ENCODE measurements at regions not wholly inside any gene's neighbourhood (a gene's known extent, or its start where the extent isn't known, plus 50 kb on each side); places are given as distances from the start of the nearest gene placed in this dataset.

DNA sequence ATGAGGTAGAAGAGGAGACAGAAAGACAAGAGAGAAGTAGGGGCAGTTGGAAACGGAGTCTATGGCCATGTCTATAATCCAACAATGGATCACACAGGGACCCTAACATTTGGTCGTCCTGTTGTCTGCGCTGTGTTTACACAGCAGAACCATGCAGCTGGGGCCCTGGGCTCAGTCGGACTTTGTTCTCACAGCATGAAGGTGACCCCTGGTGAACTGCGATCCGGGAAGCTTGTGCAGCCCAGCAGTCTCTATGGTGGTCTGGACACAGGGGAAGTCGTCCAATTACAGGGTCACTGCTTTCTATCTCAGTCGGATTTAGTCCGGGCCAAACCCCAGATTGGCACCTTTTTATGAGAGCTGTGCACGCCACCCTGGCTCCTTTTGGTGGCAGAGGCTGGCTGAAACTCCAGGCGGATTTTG is 153.6 kb downstream of the FOXA2 start:
- TF ChIP-seq RAD51 (IDR thresholded peaks at IDR 0.05; ENCODE audit: borderline replicate concordance, low read depth) (no peak), NCOA2 (IDR thresholded peaks at IDR 0.05; ENCODE audit: partially characterized antibody in 2 of 2) (no peak), DPF2 (IDR thresholded peaks at IDR 0.05) (no peak), ZNF316 (IDR thresholded peaks at IDR 0.05) (no peak), CHD1 (IDR thresholded peaks at IDR 0.05; ENCODE audit: low read length) (no peak), CBX8 (IDR thresholded peaks at IDR 0.05; ENCODE audit: borderline replicate concordance, extremely low read depth, low read depth, low read length, poor library complexity, severe bottlenecking) (no peak), GABPA (tag; conservative IDR thresholded peaks at IDR 0.05; ENCODE audit: low read depth) (no peak), PHB2 (IDR thresholded peaks at IDR 0.05; ENCODE audit: low read depth) (no peak), POLR2AphosphoS5 (IDR thresholded peaks at IDR 0.05; ENCODE audit: control insufficient read depth, insufficient read depth, low read depth, low read length) (no peak), CHD2 (IDR thresholded peaks at IDR 0.05; ENCODE audit: low read depth, low read length) (no peak)
- TF ChIP-seq, protein P1, sequence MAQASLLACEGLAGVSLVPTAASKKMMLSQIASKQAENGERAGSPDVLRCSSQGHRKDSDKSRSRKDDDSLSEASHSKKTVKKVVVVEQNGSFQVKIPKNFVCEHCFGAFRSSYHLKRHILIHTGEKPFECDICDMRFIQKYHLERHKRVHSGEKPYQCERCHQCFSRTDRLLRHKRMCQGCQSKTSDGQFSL (CRISPR knock-in tag; IDR thresholded peaks at IDR 0.05) = no peak
- TF ChIP-seq, protein P1 (tag; IDR thresholded peaks at IDR 0.05) = no peak
- TF ChIP-seq, protein P2, sequence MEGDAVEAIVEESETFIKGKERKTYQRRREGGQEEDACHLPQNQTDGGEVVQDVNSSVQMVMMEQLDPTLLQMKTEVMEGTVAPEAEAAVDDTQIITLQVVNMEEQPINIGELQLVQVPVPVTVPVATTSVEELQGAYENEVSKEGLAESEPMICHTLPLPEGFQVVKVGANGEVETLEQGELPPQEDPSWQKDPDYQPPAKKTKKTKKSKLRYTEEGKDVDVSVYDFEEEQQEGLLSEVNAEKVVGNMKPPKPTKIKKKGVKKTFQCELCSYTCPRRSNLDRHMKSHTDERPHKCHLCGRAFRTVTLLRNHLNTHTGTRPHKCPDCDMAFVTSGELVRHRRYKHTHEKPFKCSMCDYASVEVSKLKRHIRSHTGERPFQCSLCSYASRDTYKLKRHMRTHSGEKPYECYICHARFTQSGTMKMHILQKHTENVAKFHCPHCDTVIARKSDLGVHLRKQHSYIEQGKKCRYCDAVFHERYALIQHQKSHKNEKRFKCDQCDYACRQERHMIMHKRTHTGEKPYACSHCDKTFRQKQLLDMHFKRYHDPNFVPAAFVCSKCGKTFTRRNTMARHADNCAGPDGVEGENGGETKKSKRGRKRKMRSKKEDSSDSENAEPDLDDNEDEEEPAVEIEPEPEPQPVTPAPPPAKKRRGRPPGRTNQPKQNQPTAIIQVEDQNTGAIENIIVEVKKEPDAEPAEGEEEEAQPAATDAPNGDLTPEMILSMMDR (IDR thresholded peaks at IDR 0.05 in 2 of 3, conservative IDR thresholded peaks at IDR 0.05 in 1 of 3; ENCODE audit: insufficient read depth in 2 of 3, low read depth in 1 of 3, low read length in 3 of 3) = no peak

Measured in K562 (cell line).